ENCODE measurements at regions not wholly inside any gene's neighbourhood (a gene's known extent, or its start where the extent isn't known, plus 50 kb on each side); places are given as distances from the start of the nearest gene placed in this dataset.

- no peak overlapping the region for H3K27ac ChIP-seq
- no peaks in the 10 kb centered on the region for H3K36me3 ChIP-seq
- H3K9me3 ChIP-seq = no peaks in the 10 kb centered on the region
- H3K4me3 ChIP-seq = no peak overlapping the region
- H3K27me3 ChIP-seq = no peaks in the 10 kb centered on the region
- WGBS, 3 donors = 80 to 84% (median 83%) methylated on average over 4 of the region's 4 CpGs
- no peak for DNase-seq
- intact Hi-C loops (cut with DNase I) = no loop called here
- no peak for TF ChIP-seq EP300 (IDR thresholded peaks at IDR 0.05)
- TF ChIP-seq POLR2A (IDR thresholded peaks at IDR 0.05) = no peak
- no peak for TF ChIP-seq CTCF (IDR thresholded peaks at IDR 0.05)
- H3K4me1 ChIP-seq (ENCODE audit: insufficient read depth) = no peaks in the 10 kb centered on the region
Observed at GRCh38 chr5:29382780-29383179, 1810.7 kb upstream of the CDH6 start.

GRCh38 chr5:29380029-29380428 is 1813.5 kb upstream of the CDH6 start:
- 0 to 85% (median 48%) methylated on average over 1 of the region's 1 CpG for WGBS, 3 donors
- TF ChIP-seq CTCF (IDR thresholded peaks at IDR 0.05) (no peak), POLR2A (IDR thresholded peaks at IDR 0.05) (no peak), EP300 (IDR thresholded peaks at IDR 0.05) (no peak)

GRCh38 chr5:29379619-29380018 is 1813.9 kb upstream of the CDH6 start:
- 82 to 87% (median 87%) methylated on average over 5 of the region's 5 CpGs for WGBS, 3 donors
- TF ChIP-seq CTCF (IDR thresholded peaks at IDR 0.05) (no peak), EP300 (IDR thresholded peaks at IDR 0.05) (no peak), POLR2A (IDR thresholded peaks at IDR 0.05) (no peak)
- intact Hi-C loops (cut with DNase I) = no loop called here

More at GRCh38 chr5:29380029-29380428, 1813.5 kb upstream of the CDH6 start:
- H3K27ac ChIP-seq = no peak overlapping the region
- intact Hi-C loops (cut with DNase I) = no loop called here
- H3K4me3 ChIP-seq = no peak overlapping the region
- H3K27me3 ChIP-seq = no peaks in the 10 kb centered on the region
- H3K4me1 ChIP-seq (ENCODE audit: insufficient read depth) = no peaks in the 10 kb centered on the region
- no peaks in the 10 kb centered on the region for H3K9me3 ChIP-seq
- no peaks in the 10 kb centered on the region for H3K36me3 ChIP-seq
- DNase-seq = no peak

GRCh38 chr5:29378104-29378503 is 1815.4 kb upstream of the CDH6 start:
- Histone ChIP-seq H3K36me3 (no peaks in the 10 kb centered on the region), H3K4me1 (ENCODE audit: insufficient read depth) (no peaks in the 10 kb centered on the region), H3K9me3 (no peaks in the 10 kb centered on the region), H3K27me3 (no peaks in the 10 kb centered on the region), H3K4me3 (no peak overlapping the region), H3K27ac (no peak overlapping the region)
- no peak for DNase-seq
- intact Hi-C loops (cut with DNase I) = no loop called here
- WGBS, 3 donors = 63 to 83% (median 70%) methylated on average over 5 of the region's 5 CpGs
- TF ChIP-seq CTCF (IDR thresholded peaks at IDR 0.05) = no peak
- TF ChIP-seq POLR2A (IDR thresholded peaks at IDR 0.05) = no peak
- TF ChIP-seq EP300 (IDR thresholded peaks at IDR 0.05) = no peak

More at GRCh38 chr5:29379619-29380018, 1813.9 kb upstream of the CDH6 start:
- no peaks in the 10 kb centered on the region for H3K36me3 ChIP-seq
- no peak overlapping the region for H3K27ac ChIP-seq
- H3K9me3 ChIP-seq = no peaks in the 10 kb centered on the region
- H3K4me1 ChIP-seq (ENCODE audit: insufficient read depth) = no peaks in the 10 kb centered on the region
- H3K27me3 ChIP-seq = no peaks in the 10 kb centered on the region
- no peak for DNase-seq
- H3K4me3 ChIP-seq = no peak overlapping the region

Data from ovary (tissue), 7 donors.